NOMO-1 treated with DMSO at 0.1 percent for 48 hours (cell line): ENCODE measurements at regions not wholly inside any gene's neighbourhood (a gene's known extent, or its start where the extent isn't known, plus 50 kb on each side); places are given as distances from the start of the nearest gene placed in this dataset.

ENCODE experiments used
- DNase-seq: peaks from one replicate; lab custom pipeline; 2025; ENCODE audit not compliant: unreplicated experiment; lab: John Stamatoyannopoulos, UW

DNA sequence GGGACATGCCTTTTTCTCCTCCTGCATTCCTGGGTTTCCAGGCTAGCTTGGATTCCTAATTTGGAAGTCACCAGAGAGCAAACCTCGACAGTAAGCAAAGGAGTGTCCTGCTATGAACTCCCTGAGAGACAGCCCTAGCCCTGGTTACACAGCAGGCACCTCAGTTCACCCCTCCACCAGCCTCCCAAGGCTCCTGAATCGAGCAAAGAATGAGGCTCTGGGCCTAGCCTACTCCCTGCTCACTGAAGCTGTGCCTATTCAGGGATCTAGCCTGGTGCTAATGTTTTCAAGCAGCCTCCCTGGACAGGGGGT, 66.7 kb upstream of the RMDN2 start:
- DNase-seq: no peak

DNA sequence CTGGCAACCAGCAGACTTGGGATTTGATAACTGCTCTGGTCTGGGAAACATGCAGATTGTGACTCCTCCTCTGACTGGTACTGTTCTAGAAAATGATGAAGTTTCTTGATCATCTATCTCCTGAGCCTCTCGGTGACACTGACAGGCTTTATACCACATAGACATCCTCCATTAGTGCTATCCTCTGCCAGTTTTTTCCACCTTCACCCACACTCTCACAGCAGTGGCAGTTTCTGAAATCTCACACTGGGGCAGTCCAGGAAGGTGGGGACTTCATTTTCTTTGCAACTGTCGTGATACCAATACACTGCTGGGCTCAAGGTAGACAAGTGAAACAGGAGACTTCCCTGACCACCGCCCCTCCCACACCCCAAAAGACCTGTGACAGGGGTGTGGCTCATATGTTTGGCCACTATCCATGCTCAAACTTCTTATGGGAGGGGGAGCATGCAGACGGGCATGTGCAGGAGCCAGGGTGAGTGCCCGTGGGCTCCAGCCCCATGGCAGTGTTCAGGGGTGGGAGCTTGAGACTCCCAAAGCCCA, 66.3 kb upstream of the RMDN2 start:
- no peak for DNase-seq

GRCh38 chr2:37862620-37863019, 62.5 kb upstream of the RMDN2 start:
- no peak for DNase-seq

DNA sequence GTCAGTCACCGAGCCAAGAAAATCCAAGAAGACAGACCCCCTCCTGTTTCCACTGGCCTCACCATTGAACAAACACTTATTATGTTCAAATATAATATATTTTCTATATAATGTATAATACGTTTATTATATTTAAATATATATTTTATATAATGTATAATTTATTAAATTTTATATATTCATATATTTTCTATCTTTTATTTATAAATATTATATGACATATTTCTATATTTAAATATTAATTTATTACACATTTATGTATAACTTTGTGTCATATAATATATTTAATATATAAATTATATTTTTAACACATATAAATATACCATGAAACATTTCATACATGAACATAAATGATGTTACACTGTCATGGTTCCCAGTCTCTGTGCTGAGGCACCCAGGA, 60.9 kb upstream of the RMDN2 start:
- DNase-seq: no peak

- no peak for DNase-seq
Observed at GRCh38 chr2:37865640-37866039, 59.4 kb upstream of the RMDN2 start.

GRCh38 chr2:37866171-37866934, 58.7 kb upstream of the RMDN2 start:
- DNase-seq: no peak

GRCh38 chr2:37867166-37867565, 57.9 kb upstream of the RMDN2 start:
- DNase-seq: no peak

GRCh38 chr2:37868866-37869265, 56.2 kb upstream of the RMDN2 start:
- DNase-seq: peak; percentile 47

GRCh38 chr2:37869304-37869703, 55.8 kb upstream of the RMDN2 start:
- DNase-seq: no peak

DNA sequence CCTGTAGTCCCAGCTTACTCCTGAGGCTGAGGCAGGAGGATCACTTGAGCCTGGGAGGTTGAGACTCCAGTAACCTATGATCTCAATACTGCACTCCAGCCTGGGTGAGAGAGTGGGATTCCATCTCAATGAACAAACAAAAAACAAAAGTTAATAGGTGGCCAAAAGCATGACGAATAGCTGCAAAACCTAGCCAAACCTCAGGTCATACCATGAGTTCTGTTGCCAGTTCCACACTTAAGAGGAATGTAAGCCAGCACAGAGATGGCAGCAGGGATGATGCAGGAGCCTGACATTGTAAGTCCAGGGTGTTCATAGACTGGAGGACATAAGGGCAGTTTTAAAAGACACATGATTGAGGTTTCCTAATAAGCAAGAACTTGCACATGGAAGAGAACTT, 55.3 kb upstream of the RMDN2 start:
- no peak for DNase-seq

- no peak for DNase-seq
Observed at GRCh38 chr2:37870829-37871228, 54.3 kb upstream of the RMDN2 start.

DNA sequence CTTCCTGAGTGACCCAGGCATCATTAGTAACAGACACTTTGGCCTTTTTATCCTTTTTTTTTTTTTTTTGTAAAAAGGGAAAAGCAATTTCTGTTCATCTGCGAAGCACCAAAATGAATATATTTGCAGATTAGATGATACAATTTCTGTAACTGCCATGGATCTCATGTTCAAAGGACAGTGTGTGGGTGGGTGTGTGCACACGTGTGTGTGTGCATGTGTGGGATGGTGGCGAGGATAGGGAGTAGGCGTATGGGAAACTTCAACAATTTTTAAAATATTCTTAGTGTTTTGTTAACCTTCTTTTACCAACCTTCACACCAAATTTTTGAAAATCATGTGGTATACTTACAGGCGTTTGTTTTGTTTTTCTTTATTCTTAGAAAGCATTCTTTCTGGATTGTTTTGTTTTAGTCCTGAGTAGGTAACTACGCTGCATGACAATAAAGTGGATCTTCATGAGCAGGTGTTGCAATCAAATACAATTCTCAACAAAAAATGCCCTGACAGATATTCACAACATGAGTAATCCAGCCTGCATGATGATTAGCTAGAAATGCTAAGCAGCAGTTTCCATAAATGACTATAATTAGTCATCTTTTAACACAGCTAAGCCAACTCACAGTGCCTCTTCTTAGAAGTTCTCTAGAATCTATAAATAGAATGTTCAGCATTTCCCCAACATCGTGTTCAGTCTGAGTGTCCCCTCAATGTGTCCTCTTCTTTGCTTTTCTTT, 53.5 kb upstream of the RMDN2 start:
- DNase-seq: peak; percentile 77

GRCh38 chr2:37872192-37872750, 52.8 kb upstream of the RMDN2 start:
- DNase-seq: no peak

- DNase-seq: no peak
Observed at GRCh38 chr2:37873229-37873628, 51.9 kb upstream of the RMDN2 start.

- no peak for DNase-seq
Observed at GRCh38 chr2:37873749-37874330, 51.2 kb upstream of the RMDN2 start.

- no peak for DNase-seq
Observed at GRCh38 chr2:37874470-37874869, 50.6 kb upstream of the RMDN2 start.
